ENCODE measurements at regions not wholly inside any gene's neighbourhood (a gene's known extent, or its start where the extent isn't known, plus 50 kb on each side); places are given as distances from the start of the nearest gene placed in this dataset.
A peak's percentile ranks its signal among the peaks of the same experiment; 100 is the strongest.

DNA sequence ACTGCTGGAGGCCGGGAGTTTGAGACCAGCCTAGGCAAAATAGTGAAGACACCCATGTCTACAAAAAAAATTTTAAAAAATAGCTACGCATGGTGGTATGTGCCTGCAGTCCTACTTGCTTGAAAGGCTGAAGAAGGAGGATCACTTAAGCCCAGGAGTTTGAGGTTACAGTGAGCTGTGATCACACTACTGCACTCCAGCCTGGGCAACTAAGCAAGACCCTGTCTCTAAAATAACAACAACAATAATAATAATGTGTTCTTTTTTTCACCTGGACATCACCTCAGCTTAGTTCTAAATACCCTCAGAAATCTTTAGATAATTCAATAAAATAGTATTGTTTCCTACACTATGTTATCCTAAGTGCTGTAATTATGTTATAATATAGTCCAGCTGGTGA lies 397.1 kb upstream of the ZNF804A start:
- Histone ChIP-seq H3K9me1 (ENCODE audit: control insufficient read depth, insufficient read depth, low read length) (no peaks in the 10 kb centered on the region), H3K9ac (ENCODE audit: insufficient read depth in 1 of 2, low read depth in 2 of 2, low read length in 2 of 2) (no peak overlapping the region), H4K20me1 (replicated peaks; ENCODE audit: control insufficient read depth, insufficient read depth, low read length) (no peaks in the 10 kb centered on the region), H3K36me3 (ENCODE audit: control insufficient read depth, insufficient read depth, low read length) (no peaks in the 10 kb centered on the region), H3K4me2 (ENCODE audit: insufficient read depth, low read length) (no peak overlapping the region), H3K4me1 (replicated peaks in 1 of 2; ENCODE audit: control insufficient read depth in 2 of 2, insufficient read depth in 2 of 2, low read length in 2 of 2) (no peaks in the 10 kb centered on the region), H3K27me3 (ENCODE audit: control insufficient read depth in 2 of 2, insufficient read depth in 2 of 2, low read length in 2 of 2) (no peaks in the 10 kb centered on the region), H3K79me2 (ENCODE audit: control insufficient read depth, insufficient read depth, low read length) (peaks cover 32% of the 10 kb centered on the region), H2AFZ (ENCODE audit: low read depth, low read length) (no peak overlapping the region), H3K4me3 (no peak overlapping the region), H3K9me3 (replicated peaks; ENCODE audit: control insufficient read depth, insufficient read depth, low read depth, low read length) (no peaks in the 10 kb centered on the region), H3K27ac (ENCODE audit: extremely low read depth, low read depth, low read length) (no peak overlapping the region)
- BruUV-seq (replicated peaks) = no TSS peak
- 46% methylated on average over 2 of the region's 2 CpGs for WGBS (ENCODE audit: insufficient coverage, low coverage, missing lambda C conversion rate)
- peak; percentile 2; the same call in 1 of the 3 replicates for ATAC-seq
- no peak for DNase-seq (ENCODE audit: extremely low read depth in 1 of 4, low spot score in 3 of 4)
- TF ChIP-seq MXI1 (IDR thresholded peaks at IDR 0.05; ENCODE audit: low read depth, low read length) = no peak
- TF ChIP-seq HNRNPUL1 (IDR thresholded peaks at IDR 0.05; ENCODE audit: low read length) = no peak
- TF ChIP-seq SMAD2 (IDR thresholded peaks at IDR 0.05; ENCODE audit: low read depth, low read length) = no peak
- TF ChIP-seq, protein P1, sequence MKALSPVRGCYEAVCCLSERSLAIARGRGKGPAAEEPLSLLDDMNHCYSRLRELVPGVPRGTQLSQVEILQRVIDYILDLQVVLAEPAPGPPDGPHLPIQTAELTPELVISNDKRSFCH (CRISPR knock-in tag; IDR thresholded peaks at IDR 0.05) = no peak
- TF ChIP-seq, protein P1 (tag; IDR thresholded peaks at IDR 0.05) = no peak
- TF ChIP-seq ZNF121 (CRISPR knock-in tag; conservative IDR thresholded peaks at IDR 0.05) = 0 out of 2 replicates have a peak, but pooled peaks have one; percentile 14
- TF ChIP-seq, protein P2, sequence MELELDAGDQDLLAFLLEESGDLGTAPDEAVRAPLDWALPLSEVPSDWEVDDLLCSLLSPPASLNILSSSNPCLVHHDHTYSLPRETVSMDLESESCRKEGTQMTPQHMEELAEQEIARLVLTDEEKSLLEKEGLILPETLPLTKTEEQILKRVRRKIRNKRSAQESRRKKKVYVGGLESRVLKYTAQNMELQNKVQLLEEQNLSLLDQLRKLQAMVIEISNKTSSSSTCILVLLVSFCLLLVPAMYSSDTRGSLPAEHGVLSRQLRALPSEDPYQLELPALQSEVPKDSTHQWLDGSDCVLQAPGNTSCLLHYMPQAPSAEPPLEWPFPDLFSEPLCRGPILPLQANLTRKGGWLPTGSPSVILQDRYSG (tag; conservative IDR thresholded peaks at IDR 0.05; ENCODE audit: low read depth) = no peak
- TF ChIP-seq RBM25 (IDR thresholded peaks at IDR 0.05; ENCODE audit: low read depth, low read length, severe bottlenecking) = peak; percentile 54
- TF ChIP-seq, protein P3, sequence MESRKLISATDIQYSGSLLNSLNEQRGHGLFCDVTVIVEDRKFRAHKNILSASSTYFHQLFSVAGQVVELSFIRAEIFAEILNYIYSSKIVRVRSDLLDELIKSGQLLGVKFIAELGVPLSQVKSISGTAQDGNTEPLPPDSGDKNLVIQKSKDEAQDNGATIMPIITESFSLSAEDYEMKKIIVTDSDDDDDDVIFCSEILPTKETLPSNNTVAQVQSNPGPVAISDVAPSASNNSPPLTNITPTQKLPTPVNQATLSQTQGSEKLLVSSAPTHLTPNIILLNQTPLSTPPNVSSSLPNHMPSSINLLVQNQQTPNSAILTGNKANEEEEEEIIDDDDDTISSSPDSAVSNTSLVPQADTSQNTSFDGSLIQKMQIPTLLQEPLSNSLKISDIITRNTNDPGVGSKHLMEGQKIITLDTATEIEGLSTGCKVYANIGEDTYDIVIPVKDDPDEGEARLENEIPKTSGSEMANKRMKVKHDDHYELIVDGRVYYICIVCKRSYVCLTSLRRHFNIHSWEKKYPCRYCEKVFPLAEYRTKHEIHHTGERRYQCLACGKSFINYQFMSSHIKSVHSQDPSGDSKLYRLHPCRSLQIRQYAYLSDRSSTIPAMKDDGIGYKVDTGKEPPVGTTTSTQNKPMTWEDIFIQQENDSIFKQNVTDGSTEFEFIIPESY (CRISPR knock-in tag; IDR thresholded peaks at IDR 0.05) = no peak
- no peak for TF ChIP-seq ZNF316 (IDR thresholded peaks at IDR 0.05)
- TF ChIP-seq, protein P4, sequence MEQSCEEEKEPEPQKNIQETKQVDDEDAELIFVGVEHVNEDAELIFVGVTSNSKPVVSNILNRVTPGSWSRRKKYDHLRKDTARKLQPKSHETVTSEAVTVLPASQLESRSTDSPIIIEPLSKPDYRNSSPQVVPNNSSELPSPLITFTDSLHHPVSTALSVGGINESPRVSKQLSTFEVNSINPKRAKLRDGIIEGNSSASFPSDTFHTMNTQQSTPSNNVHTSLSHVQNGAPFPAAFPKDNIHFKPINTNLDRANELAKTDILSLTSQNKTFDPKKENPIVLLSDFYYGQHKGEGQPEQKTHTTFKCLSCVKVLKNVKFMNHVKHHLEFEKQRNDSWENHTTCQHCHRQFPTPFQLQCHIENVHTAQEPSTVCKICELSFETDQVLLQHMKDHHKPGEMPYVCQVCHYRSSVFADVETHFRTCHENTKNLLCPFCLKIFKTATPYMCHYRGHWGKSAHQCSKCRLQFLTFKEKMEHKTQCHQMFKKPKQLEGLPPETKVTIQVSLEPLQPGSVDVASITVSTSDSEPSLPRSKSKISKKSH (CRISPR knock-in tag; IDR thresholded peaks at IDR 0.05) = no peak
- TF ChIP-seq CREM (IDR thresholded peaks at IDR 0.05; ENCODE audit: low read depth) = no peak
- no peak for TF ChIP-seq SREBF1 (IDR thresholded peaks at IDR 0.05; ENCODE audit: borderline replicate concordance, low read depth, low read length)
- POLR2A ChIA-PET = interaction anchor here (0.6 to 1.0 kb wide), 2 partner anchors 18 to 76 kb away, joined by 3 to 4 read pairs; no protein-coding TSS in a partner anchor
- CTCF ChIA-PET (ENCODE audit: low intra/inter-chr PET ratio) = no interaction called here
- intact Hi-C loops (cut with micrococcal nuclease) (loop anchor here (10.0 kb wide), 1 partner anchor 404 kb away; no protein-coding TSS in a partner anchor), in situ Hi-C loops (cut with MboI) (no loop called here)
- FAIRE-seq = no peak
